ENCODE measurements at regions not wholly inside any gene's neighbourhood (a gene's known extent, or its start where the extent isn't known, plus 50 kb on each side); places are given as distances from the start of the nearest gene placed in this dataset.

GRCh38 chr5:26727916-26728315, 310.5 kb downstream of the CDH9 start:
- Histone ChIP-seq H3K27ac (no peak overlapping the region), H3K4me3 (no peak overlapping the region), H3K36me3 (no peaks in the 10 kb centered on the region), H3K9me3 (no peaks in the 10 kb centered on the region), H3K4me1 (no peaks in the 10 kb centered on the region), H3K27me3 (no peaks in the 10 kb centered on the region)
- no peak for TF ChIP-seq POLR2A (IDR thresholded peaks at IDR 0.05)
- no peak for TF ChIP-seq EP300 (IDR thresholded peaks at IDR 0.05)
- TF ChIP-seq CTCF (IDR thresholded peaks at IDR 0.05), result no peak
- 82 to 85% methylated on average over 3 of the region's 3 CpGs for WGBS, 2 donors
- DNase-seq (ENCODE audit: low spot score in 2 of 2), result no peak

- H3K4me1 ChIP-seq, result no peaks in the 10 kb centered on the region
- no peak overlapping the region for H3K4me3 ChIP-seq
- no peaks in the 10 kb centered on the region for H3K27me3 ChIP-seq
- DNase-seq (ENCODE audit: low spot score in 2 of 2), result no peak
- no peaks in the 10 kb centered on the region for H3K9me3 ChIP-seq
- H3K27ac ChIP-seq, result no peak overlapping the region
- TF ChIP-seq POLR2A (IDR thresholded peaks at IDR 0.05) (no peak), EP300 (IDR thresholded peaks at IDR 0.05) (no peak), CTCF (IDR thresholded peaks at IDR 0.05) (no peak)
- no peaks in the 10 kb centered on the region for H3K36me3 ChIP-seq
These were observed 318.6 kb downstream of the CDH9 start for GRCh38 chr5:26719803-26720202.

GRCh38 chr5:26700759-26701384, 337.5 kb downstream of the CDH9 start:
- no peaks in the 10 kb centered on the region for H3K9me3 ChIP-seq
- no peaks in the 10 kb centered on the region for H3K4me1 ChIP-seq
- TF ChIP-seq EP300 (IDR thresholded peaks at IDR 0.05) (no peak), POLR2A (IDR thresholded peaks at IDR 0.05) (no peak), CTCF (IDR thresholded peaks at IDR 0.05) (no peak)
- H3K4me3 ChIP-seq, result no peak overlapping the region
- no peaks in the 10 kb centered on the region for H3K36me3 ChIP-seq
- no peaks in the 10 kb centered on the region for H3K27me3 ChIP-seq
- no peak overlapping the region for H3K27ac ChIP-seq
- 46 to 50% methylated on average over 2 of the region's 2 CpGs for WGBS, 2 donors
- DNase-seq (ENCODE audit: low spot score in 2 of 2), result no peak

GRCh38 chr5:26692952-26693351, 345.4 kb downstream of the CDH9 start:
- Histone ChIP-seq H3K36me3 (no peaks in the 10 kb centered on the region), H3K4me1 (no peaks in the 10 kb centered on the region), H3K27me3 (no peaks in the 10 kb centered on the region), H3K9me3 (no peaks in the 10 kb centered on the region), H3K27ac (no peak overlapping the region), H3K4me3 (no peak overlapping the region)
- no peak for DNase-seq (ENCODE audit: low spot score in 2 of 2)
- 91 to 92% methylated on average over 5 of the region's 5 CpGs for whole genome bisulfite sequencing, 2 donors
- no peak for TF ChIP-seq POLR2A (IDR thresholded peaks at IDR 0.05)
- TF ChIP-seq CTCF (IDR thresholded peaks at IDR 0.05), result no peak
- TF ChIP-seq EP300 (IDR thresholded peaks at IDR 0.05), result no peak

GRCh38 chr5:26691486-26691885, 346.9 kb downstream of the CDH9 start:
- H3K4me1 ChIP-seq, result no peaks in the 10 kb centered on the region
- no peak overlapping the region for H3K27ac ChIP-seq
- no peaks in the 10 kb centered on the region for H3K36me3 ChIP-seq
- H3K9me3 ChIP-seq, result no peaks in the 10 kb centered on the region
- TF ChIP-seq EP300 (IDR thresholded peaks at IDR 0.05) (no peak), CTCF (IDR thresholded peaks at IDR 0.05) (no peak), POLR2A (IDR thresholded peaks at IDR 0.05) (no peak)
- no peak for DNase-seq (ENCODE audit: low spot score in 2 of 2)
- H3K4me3 ChIP-seq, result no peak overlapping the region
- no peaks in the 10 kb centered on the region for H3K27me3 ChIP-seq

Measured in tibial nerve (tissue), 4 donors.